ENCODE measurements at regions not wholly inside any gene's neighbourhood (a gene's known extent, or its start where the extent isn't known, plus 50 kb on each side); places are given as distances from the start of the nearest gene placed in this dataset.
"Not testable (repeated sequence)": the region's sequence is repeated elsewhere in the genome, so short reads cannot be mapped to it uniquely, and the experiment has no call there.

DNA sequence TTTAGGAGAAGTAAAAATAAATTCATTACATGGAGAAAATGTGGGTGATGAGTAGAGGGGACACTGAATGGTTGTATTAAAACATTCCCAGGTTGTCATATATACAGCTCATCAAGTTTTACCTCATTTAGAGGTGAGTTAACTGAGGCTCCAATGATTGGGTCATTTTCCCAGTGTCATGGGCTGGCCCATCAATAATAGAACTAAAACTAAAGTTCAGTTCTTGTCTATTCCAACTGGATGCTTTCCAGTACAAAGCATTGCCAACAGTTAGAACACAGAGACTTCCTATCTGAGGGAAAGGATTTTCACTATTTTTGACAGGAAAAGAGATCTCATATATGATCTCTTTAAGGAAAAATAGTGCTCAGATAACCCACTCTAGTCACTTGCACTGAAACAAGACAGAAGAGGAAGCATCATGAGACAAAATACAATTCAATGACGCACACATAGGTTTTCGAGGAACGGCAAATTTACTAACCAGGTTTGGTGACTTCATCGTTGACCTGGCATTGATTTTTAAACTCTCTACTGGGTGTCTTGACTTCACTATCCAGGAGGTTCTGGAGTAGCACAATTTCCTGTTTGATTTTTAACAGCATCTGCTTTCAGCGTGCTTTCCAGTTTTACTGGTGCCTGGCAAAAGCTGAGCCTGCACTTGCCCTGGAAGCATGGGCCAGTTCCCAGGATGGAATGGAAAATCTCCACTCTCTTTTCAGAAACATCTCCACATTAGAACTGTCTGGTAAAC, 195.5 kb upstream of the FBXL4 start:
- H3K4me3 Mint-ChIP-seq (ENCODE audit: unreplicated experiment) = no peak overlapping the region
- TF ChIP-seq, protein P1, sequence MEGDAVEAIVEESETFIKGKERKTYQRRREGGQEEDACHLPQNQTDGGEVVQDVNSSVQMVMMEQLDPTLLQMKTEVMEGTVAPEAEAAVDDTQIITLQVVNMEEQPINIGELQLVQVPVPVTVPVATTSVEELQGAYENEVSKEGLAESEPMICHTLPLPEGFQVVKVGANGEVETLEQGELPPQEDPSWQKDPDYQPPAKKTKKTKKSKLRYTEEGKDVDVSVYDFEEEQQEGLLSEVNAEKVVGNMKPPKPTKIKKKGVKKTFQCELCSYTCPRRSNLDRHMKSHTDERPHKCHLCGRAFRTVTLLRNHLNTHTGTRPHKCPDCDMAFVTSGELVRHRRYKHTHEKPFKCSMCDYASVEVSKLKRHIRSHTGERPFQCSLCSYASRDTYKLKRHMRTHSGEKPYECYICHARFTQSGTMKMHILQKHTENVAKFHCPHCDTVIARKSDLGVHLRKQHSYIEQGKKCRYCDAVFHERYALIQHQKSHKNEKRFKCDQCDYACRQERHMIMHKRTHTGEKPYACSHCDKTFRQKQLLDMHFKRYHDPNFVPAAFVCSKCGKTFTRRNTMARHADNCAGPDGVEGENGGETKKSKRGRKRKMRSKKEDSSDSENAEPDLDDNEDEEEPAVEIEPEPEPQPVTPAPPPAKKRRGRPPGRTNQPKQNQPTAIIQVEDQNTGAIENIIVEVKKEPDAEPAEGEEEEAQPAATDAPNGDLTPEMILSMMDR (IDR thresholded peaks at IDR 0.05; ENCODE audit: insufficient read depth in 1 of 2, low read depth in 1 of 2, low read length in 1 of 2, severe bottlenecking in 1 of 2, unreplicated experiment in 1 of 2) = no peak
- no peaks in the 10 kb centered on the region for H3K36me3 Mint-ChIP-seq (ENCODE audit: insufficient read depth, unreplicated experiment)
- H3K4me1 ChIP-seq = no peaks in the 10 kb centered on the region
- BruUV-seq (replicated peaks) = no TSS peak
- no peaks in the 10 kb centered on the region for H3K9me3 Mint-ChIP-seq (ENCODE audit: unreplicated experiment)
- H3K4me1 Mint-ChIP-seq (ENCODE audit: low read depth, unreplicated experiment) = no peaks in the 10 kb centered on the region
- H3K9me3 ChIP-seq = no peaks in the 10 kb centered on the region
- POLR2A ChIA-PET = no interaction called here
- H3K36me3 ChIP-seq (ENCODE audit: control insufficient read depth, insufficient read depth, low read length) = no peaks in the 10 kb centered on the region
- no peak for DNase-seq
- no peak overlapping the region for H3K27ac Mint-ChIP-seq (ENCODE audit: unreplicated experiment)
- H3K4me3 ChIP-seq (ENCODE audit: low read depth, low read length) = no peak overlapping the region
- no peaks in the 10 kb centered on the region for H3K27me3 Mint-ChIP-seq (ENCODE audit: insufficient read depth, unreplicated experiment)
- no peaks in the 10 kb centered on the region for H3K27me3 ChIP-seq (replicated peaks; ENCODE audit: control insufficient read depth, insufficient read depth, low read length)
- CTCF ChIA-PET = no interaction called here
- intact Hi-C loops (cut with micrococcal nuclease; ENCODE audit: unreplicated experiment) = no loop called here

GRCh38 chr6:99141906-99142305, 194.2 kb upstream of the FBXL4 start:
- CTCF ChIA-PET; H3K4me3 ChIP-seq (ENCODE audit: low read depth, low read length); H3K4me1 ChIP-seq; H3K4me1 Mint-ChIP-seq (ENCODE audit: low read depth, unreplicated experiment); H3K36me3 ChIP-seq (ENCODE audit: control insufficient read depth, insufficient read depth, low read length); H3K4me3 Mint-ChIP-seq (ENCODE audit: unreplicated experiment); H3K9me3 Mint-ChIP-seq (ENCODE audit: unreplicated experiment); POLR2A ChIA-PET; intact Hi-C loops (cut with micrococcal nuclease; ENCODE audit: unreplicated experiment); H3K9me3 ChIP-seq; H3K27me3 Mint-ChIP-seq (ENCODE audit: insufficient read depth, unreplicated experiment); BruUV-seq (replicated peaks); H3K36me3 Mint-ChIP-seq (ENCODE audit: insufficient read depth, unreplicated experiment); H3K27me3 ChIP-seq (replicated peaks; ENCODE audit: control insufficient read depth, insufficient read depth, low read length); DNase-seq; H3K27ac Mint-ChIP-seq (ENCODE audit: unreplicated experiment): not testable (repeated sequence)

GRCh38 chr6:99138445-99138844, 190.7 kb upstream of the FBXL4 start:
- TF ChIP-seq, protein P1 (IDR thresholded peaks at IDR 0.05; ENCODE audit: insufficient read depth in 1 of 2, low read depth in 1 of 2, low read length in 1 of 2, severe bottlenecking in 1 of 2, unreplicated experiment in 1 of 2) = no peak
- no peak overlapping the region for H3K4me3 Mint-ChIP-seq (ENCODE audit: unreplicated experiment)
- H3K9me3 Mint-ChIP-seq (ENCODE audit: unreplicated experiment) = no peaks in the 10 kb centered on the region
- ChIA-PET CTCF (no interaction called here), POLR2A (no interaction called here)
- no peaks in the 10 kb centered on the region; the same call in 1 of the 2 replicates for H3K4me1 ChIP-seq
- H3K4me3 ChIP-seq (ENCODE audit: low read depth, low read length) = no peak overlapping the region
- no peak overlapping the region for H3K27ac Mint-ChIP-seq (ENCODE audit: unreplicated experiment)
- no peaks in the 10 kb centered on the region for H3K27me3 Mint-ChIP-seq (ENCODE audit: insufficient read depth, unreplicated experiment)
- H3K4me1 Mint-ChIP-seq (ENCODE audit: low read depth, unreplicated experiment) = no peaks in the 10 kb centered on the region
- no TSS peak for BruUV-seq (replicated peaks)
- H3K27me3 ChIP-seq (replicated peaks; ENCODE audit: control insufficient read depth, insufficient read depth, low read length) = no peaks in the 10 kb centered on the region
- H3K36me3 Mint-ChIP-seq (ENCODE audit: insufficient read depth, unreplicated experiment) = no peaks in the 10 kb centered on the region
- no peaks in the 10 kb centered on the region for H3K9me3 ChIP-seq
- H3K36me3 ChIP-seq (ENCODE audit: control insufficient read depth, insufficient read depth, low read length) = no peaks in the 10 kb centered on the region
- intact Hi-C loops (cut with micrococcal nuclease; ENCODE audit: unreplicated experiment) = no loop called here
- DNase-seq = no peak
